ENCODE measurements at regions not wholly inside any gene's neighbourhood (a gene's known extent, or its start where the extent isn't known, plus 50 kb on each side); places are given as distances from the start of the nearest gene placed in this dataset.

GRCh38 chr11:130725421-130726233, 190.7 kb downstream of the SNX19 start:
- intact Hi-C loops (cut with DNase I): no loop called here
- H3K9me3 ChIP-seq (replicated peaks in 1 of 3): peaks cover 0 to 7% (median 0%) of the 10 kb centered on the region in 3 donors
- no peak for TF ChIP-seq CTCF (IDR thresholded peaks at IDR 0.05)
- no peak for TF ChIP-seq POLR2A (IDR thresholded peaks at IDR 0.05)
- WGBS, 4 donors: 55 to 74% (median 67%) methylated on average over 5 of the region's 5 CpGs
- H3K4me3 ChIP-seq: no peak overlapping the region
- H3K4me1 ChIP-seq (replicated peaks in 1 of 2): no peaks in the 10 kb centered on the region
- no peaks in the 10 kb centered on the region for H3K27me3 ChIP-seq
- H3K27ac ChIP-seq: no peak overlapping the region
- DNase-seq: no peak
- no peaks in the 10 kb centered on the region for H3K36me3 ChIP-seq (replicated peaks in 1 of 2)

- DNase-seq: no peak
- no peak for TF ChIP-seq CTCF (IDR thresholded peaks at IDR 0.05)
- TF ChIP-seq POLR2A (IDR thresholded peaks at IDR 0.05): no peak
- no peak overlapping the region for H3K4me3 ChIP-seq
- intact Hi-C loops (cut with DNase I): no loop called here
- no peaks in the 10 kb centered on the region for H3K4me1 ChIP-seq (replicated peaks in 1 of 2)
- peaks cover 0 to 7% (median 0%) of the 10 kb centered on the region in 3 donors for H3K9me3 ChIP-seq (replicated peaks in 1 of 3)
- H3K27ac ChIP-seq: no peak overlapping the region
- no peaks in the 10 kb centered on the region for H3K27me3 ChIP-seq
- WGBS, 4 donors: 60 to 65% (median 63%) methylated on average over 12 to 14 of the region's 14 CpGs
- no peaks in the 10 kb centered on the region for H3K36me3 ChIP-seq (replicated peaks in 1 of 2)
Observed at GRCh38 chr11:130726234-130727037, 189.8 kb downstream of the SNX19 start.

- intact Hi-C loops (cut with DNase I): no loop called here
- WGBS, 4 donors: 70 to 79% (median 72%) methylated on average over 9 of the region's 9 CpGs
- H3K9me3 ChIP-seq (replicated peaks in 1 of 3): peaks cover 0 to 7% (median 0%) of the 10 kb centered on the region in 3 donors
- no peak overlapping the region for H3K4me3 ChIP-seq
- no peaks in the 10 kb centered on the region for H3K36me3 ChIP-seq (replicated peaks in 1 of 2)
- no peak overlapping the region for H3K27ac ChIP-seq
- DNase-seq: no peak
- TF ChIP-seq CTCF (IDR thresholded peaks at IDR 0.05) (no peak), POLR2A (IDR thresholded peaks at IDR 0.05) (no peak)
- no peaks in the 10 kb centered on the region for H3K4me1 ChIP-seq (replicated peaks in 1 of 2)
- H3K27me3 ChIP-seq: no peaks in the 10 kb centered on the region
Observed at GRCh38 chr11:130727157-130728119, 188.8 kb downstream of the SNX19 start.
